Prostate gland (tissue), 2 donors: ENCODE measurements at regions not wholly inside any gene's neighbourhood (a gene's known extent, or its start where the extent isn't known, plus 50 kb on each side); places are given as distances from the start of the nearest gene placed in this dataset.

ENCODE experiments used
- CTCF ChIP-seq, 4 experiments: fragments of 200-600 bp in 2 of 4; fragments of 450-650 bp in 2 of 4; sonication (generic) in 2 of 4; IDR thresholded peaks; 1 replicate in 3 of 4; 2 replicates in 1 of 4; pipeline ENCODE4 v1.5.1; 2016 to 2019; ENCODE audit warnings: antibody characterized with exemption in 4 of 4, mild to moderate bottlenecking in 2 of 4, moderate library complexity in 2 of 4
- POLR2A ChIP-seq: fragments of 450-650 bp; IDR thresholded peaks from one replicate; pipeline ENCODE4 v1.6.1; 2016; ENCODE audit warnings: antibody characterized with exemption, mild to moderate bottlenecking
- POLR2AphosphoS5 ChIP-seq: sonication (generic); formaldehyde crosslinking; IDR thresholded peaks from one replicate; pipeline ENCODE4 v1.6.1; 2017; ENCODE audit warnings: antibody characterized with exemption

GRCh38 chr1:72526926-72527325 lies 244.6 kb upstream of the NEGR1 start:
- TF ChIP-seq CTCF (IDR thresholded peaks at IDR 0.05) = no peak
- no peak for TF ChIP-seq POLR2A
- TF ChIP-seq POLR2AphosphoS5 = no peak
